ENCODE measurements at regions not wholly inside any gene's neighbourhood (a gene's known extent, or its start where the extent isn't known, plus 50 kb on each side); places are given as distances from the start of the nearest gene placed in this dataset.

GRCh38 chr13:72221276-72221962, 354.4 kb upstream of the DACH1 start:
- peak; percentile 27 for DNase-seq (ENCODE audit: low read depth)
- peak; percentile 81 for TF ChIP-seq CTCF (IDR thresholded peaks at IDR 0.05; ENCODE audit: insufficient read depth, low read depth, low read length, missing control alignments)
- H3K4me3 ChIP-seq (ENCODE audit: low read depth, low read length) = no peak overlapping the region

DNA sequence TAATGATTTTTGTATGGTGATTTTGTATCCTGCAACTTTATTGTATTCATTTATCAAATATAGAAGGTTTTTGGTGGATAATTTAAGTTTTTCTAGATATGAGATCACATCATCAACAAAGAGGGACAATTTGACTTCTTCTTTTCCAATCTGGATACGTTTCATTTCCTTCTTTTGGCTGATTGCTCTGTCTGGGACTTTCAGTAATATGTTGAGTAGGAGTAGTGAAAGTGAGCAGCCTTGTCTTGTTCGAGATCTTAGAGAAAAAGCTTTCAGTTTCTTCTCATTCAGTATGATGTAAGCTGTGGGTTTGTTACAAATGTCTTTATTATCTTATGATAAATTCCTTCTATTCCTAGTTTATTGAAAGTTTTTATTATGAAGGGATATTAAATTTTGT, 352.0 kb upstream of the DACH1 start:
- no peak for TF ChIP-seq CTCF (IDR thresholded peaks at IDR 0.05; ENCODE audit: insufficient read depth, low read depth, low read length, missing control alignments)
- H3K4me3 ChIP-seq (ENCODE audit: low read depth, low read length) = no peak overlapping the region
- DNase-seq (ENCODE audit: low read depth) = no peak

GRCh38 chr13:72217142-72217541, 350.1 kb upstream of the DACH1 start:
- TF ChIP-seq CTCF (IDR thresholded peaks at IDR 0.05; ENCODE audit: insufficient read depth, low read depth, low read length, missing control alignments) = no peak
- H3K4me3 ChIP-seq (ENCODE audit: low read depth, low read length) = no peak overlapping the region
- no peak for DNase-seq (ENCODE audit: low read depth)

GRCh38 chr13:72208112-72208645, 341.2 kb upstream of the DACH1 start:
- TF ChIP-seq CTCF (IDR thresholded peaks at IDR 0.05; ENCODE audit: insufficient read depth, low read depth, low read length, missing control alignments) = no peak
- DNase-seq (ENCODE audit: low read depth) = no peak
- no peak overlapping the region for H3K4me3 ChIP-seq (ENCODE audit: low read depth, low read length)

GRCh38 chr13:72205773-72206172, 338.8 kb upstream of the DACH1 start:
- H3K4me3 ChIP-seq (ENCODE audit: low read depth, low read length) = no peak overlapping the region
- no peak for TF ChIP-seq CTCF (IDR thresholded peaks at IDR 0.05; ENCODE audit: insufficient read depth, low read depth, low read length, missing control alignments)
- no peak for DNase-seq (ENCODE audit: low read depth)

GRCh38 chr13:72204291-72204690, 337.3 kb upstream of the DACH1 start:
- TF ChIP-seq CTCF (IDR thresholded peaks at IDR 0.05; ENCODE audit: insufficient read depth, low read depth, low read length, missing control alignments) = no peak
- DNase-seq (ENCODE audit: low read depth) = no peak

DNA sequence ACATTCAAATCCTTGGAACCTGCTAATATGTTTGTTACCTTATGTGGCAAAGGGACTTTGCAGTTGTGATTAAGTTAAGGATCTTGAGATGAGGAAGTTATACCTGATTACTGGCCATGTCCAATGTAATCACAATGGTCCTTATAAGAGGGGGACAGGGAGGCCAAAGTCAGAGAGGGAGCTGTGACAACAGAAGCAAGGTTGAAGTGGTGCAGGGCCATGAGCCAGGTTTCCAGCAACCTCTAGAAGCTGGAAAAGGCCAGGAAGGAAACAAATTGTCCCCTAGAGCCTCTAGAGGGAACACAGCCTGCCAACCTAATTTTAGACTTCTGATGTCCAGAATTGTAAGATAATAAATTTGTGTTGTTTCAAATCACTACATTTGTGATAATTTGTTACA, 334.7 kb upstream of the DACH1 start:
- DNase-seq (ENCODE audit: low read depth) = no peak
- no peak for TF ChIP-seq CTCF (IDR thresholded peaks at IDR 0.05; ENCODE audit: insufficient read depth, low read depth, low read length, missing control alignments)
- no peak overlapping the region for H3K4me3 ChIP-seq (ENCODE audit: low read depth, low read length)

More at GRCh38 chr13:72204291-72204690, 337.3 kb upstream of the DACH1 start:
- no peak overlapping the region for H3K4me3 ChIP-seq (ENCODE audit: low read depth, low read length)

All from GM12865 (cell line).